ENCODE measurements at regions not wholly inside any gene's neighbourhood (a gene's known extent, or its start where the extent isn't known, plus 50 kb on each side); places are given as distances from the start of the nearest gene placed in this dataset.

DNA sequence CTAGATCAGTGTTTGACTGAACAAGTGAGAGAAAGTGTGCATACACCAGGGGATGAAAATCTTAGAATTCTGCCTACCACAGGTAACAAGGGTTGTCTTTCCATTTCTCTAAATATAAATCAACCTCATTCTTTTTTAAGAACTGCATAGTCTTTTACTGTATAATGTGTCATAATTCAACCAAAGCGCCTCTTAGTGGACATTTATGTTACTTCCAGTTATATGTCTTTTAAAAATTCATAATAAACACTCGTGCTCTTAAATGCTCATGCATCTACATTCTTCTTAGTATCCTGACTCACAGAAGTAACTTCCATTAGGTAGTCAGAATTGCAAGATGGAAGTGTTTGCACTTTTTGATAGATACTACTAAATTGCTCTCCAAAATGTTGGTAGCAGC is 76.2 kb downstream of the CHRNA1 start:
- no peak for TF ChIP-seq ZBTB33 (IDR thresholded peaks at IDR 0.05; ENCODE audit: borderline replicate concordance, low read depth)
- no peak for TF ChIP-seq GABPA (IDR thresholded peaks at IDR 0.05; ENCODE audit: low read depth)
- TF ChIP-seq, protein P1, sequence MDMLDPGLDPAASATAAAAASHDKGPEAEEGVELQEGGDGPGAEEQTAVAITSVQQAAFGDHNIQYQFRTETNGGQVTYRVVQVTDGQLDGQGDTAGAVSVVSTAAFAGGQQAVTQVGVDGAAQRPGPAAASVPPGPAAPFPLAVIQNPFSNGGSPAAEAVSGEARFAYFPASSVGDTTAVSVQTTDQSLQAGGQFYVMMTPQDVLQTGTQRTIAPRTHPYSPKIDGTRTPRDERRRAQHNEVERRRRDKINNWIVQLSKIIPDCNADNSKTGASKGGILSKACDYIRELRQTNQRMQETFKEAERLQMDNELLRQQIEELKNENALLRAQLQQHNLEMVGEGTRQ (IDR thresholded peaks at IDR 0.05; ENCODE audit: borderline replicate concordance, low read depth, low read length): no peak
- TF ChIP-seq RAD21 (IDR thresholded peaks at IDR 0.05; ENCODE audit: low read length): peak; percentile 66
- no peak for TF ChIP-seq SIN3A (IDR thresholded peaks at IDR 0.05; ENCODE audit: borderline replicate concordance, low read depth, low read length)
- TF ChIP-seq CTCF (IDR thresholded peaks at IDR 0.05): peak; percentile 77
- TF ChIP-seq FOSL2 (IDR thresholded peaks at IDR 0.05; ENCODE audit: borderline replicate concordance, low read depth): 0 out of 2 replicates have a peak, but pooled peaks have one; percentile 7
- TF ChIP-seq RCOR1 (IDR thresholded peaks at IDR 0.05; ENCODE audit: low read length): 0 out of 2 replicates have a peak, but pooled peaks have one; percentile 6
- TF ChIP-seq SMC3 (IDR thresholded peaks at IDR 0.05; ENCODE audit: low read depth, low read length): peak; percentile 62
- TF ChIP-seq NFIC (IDR thresholded peaks at IDR 0.05; ENCODE audit: borderline replicate concordance): no peak
- Histone ChIP-seq H3K79me2 (ENCODE audit: insufficient read depth) (no peaks in the 10 kb centered on the region), H3K9ac (no peak overlapping the region), H3K27me3 (ENCODE audit: insufficient read depth) (no peaks in the 10 kb centered on the region), H3K36me3 (replicated peaks in 1 of 2; ENCODE audit: control insufficient read depth in 1 of 2, insufficient read depth in 2 of 2, low read length in 1 of 2) (no peaks in the 10 kb centered on the region), H3K9me3 (no peaks in the 10 kb centered on the region), H3F3A (replicated peaks; ENCODE audit: insufficient read depth) (no peaks in the 10 kb centered on the region), H3K27ac (ENCODE audit: low read depth in 2 of 2, low read length in 1 of 2) (no peak overlapping the region; a peak in 1 of 4 replicates), H3K4me1 (ENCODE audit: control insufficient read depth in 1 of 2, insufficient read depth in 2 of 2, low read depth in 1 of 2, low read length in 1 of 2) (peaks cover 0 to 15% of the 10 kb centered on the region in 2 experiments; a peak in 2 of 4 replicates), H3K9me2 (no peaks in the 10 kb centered on the region), H4K20me1 (ENCODE audit: insufficient read depth) (no peaks in the 10 kb centered on the region), H3K4me3 (ENCODE audit: low read depth in 2 of 2, low read length in 1 of 2) (no peak overlapping the region), H2AFZ (ENCODE audit: low read depth) (no peak overlapping the region), H3K4me2 (no peak overlapping the region)
- CTCF ChIA-PET: interaction anchor here (0.6 to 10.5 kb wide), 39 partner anchors 11 to 717 kb away, joined by 3 to 180 read pairs (median 5); partner anchors contain the start of genes GPR155 and WIPF1
- WGBS (ENCODE audit: low lambda C conversion rate): 13% methylated on average over 2 of the region's 2 CpGs
- POLR2A ChIA-PET: no interaction called here
- DNase-seq: no peak

GRCh38 chr2:174686430-174686829 is 77.8 kb downstream of the CHRNA1 start:
- no peak overlapping the region for H3K9ac ChIP-seq
- WGBS (ENCODE audit: low lambda C conversion rate): 100% methylated on average over 1 of the region's 1 CpG
- no peak overlapping the region for H3K4me2 ChIP-seq
- no peaks in the 10 kb centered on the region for H3F3A ChIP-seq (replicated peaks; ENCODE audit: insufficient read depth)
- H2AFZ ChIP-seq (ENCODE audit: low read depth): no peak overlapping the region
- no peaks in the 10 kb centered on the region for H3K27me3 ChIP-seq (ENCODE audit: insufficient read depth)
- TF ChIP-seq JUND (IDR thresholded peaks at IDR 0.05): no peak
- CTCF ChIA-PET: interaction anchor here (0.8 to 10.5 kb wide), 13 partner anchors 12 to 452 kb away, joined by 3 to 180 read pairs (median 7); partner anchors contain the start of gene WIPF1
- no peak overlapping the region for H3K27ac ChIP-seq (ENCODE audit: low read depth in 2 of 2, low read length in 1 of 2)
- peaks cover 0 to 18% of the 10 kb centered on the region in 2 experiments; a peak in 2 of 4 replicates for H3K4me1 ChIP-seq (ENCODE audit: control insufficient read depth in 1 of 2, insufficient read depth in 2 of 2, low read depth in 1 of 2, low read length in 1 of 2)
- no peaks in the 10 kb centered on the region for H3K36me3 ChIP-seq (replicated peaks in 1 of 2; ENCODE audit: control insufficient read depth in 1 of 2, insufficient read depth in 2 of 2, low read length in 1 of 2)
- no peaks in the 10 kb centered on the region for H3K9me3 ChIP-seq
- no peak overlapping the region for H3K4me3 ChIP-seq (ENCODE audit: low read depth in 2 of 2, low read length in 1 of 2)
- no peak for DNase-seq
- H3K9me2 ChIP-seq: no peaks in the 10 kb centered on the region
- no peaks in the 10 kb centered on the region for H4K20me1 ChIP-seq (ENCODE audit: insufficient read depth)
- POLR2A ChIA-PET: no interaction called here
- peaks cover 12% of the 10 kb centered on the region for H3K79me2 ChIP-seq (ENCODE audit: insufficient read depth)

Data from SK-N-SH (cell line).